NCI-H1930 (cell line): ENCODE measurements at regions not wholly inside any gene's neighbourhood (a gene's known extent, or its start where the extent isn't known, plus 50 kb on each side); places are given as distances from the start of the nearest gene placed in this dataset.

Experiments
- DNase-seq, 2 experiments: peaks; one replicate each; lab custom pipeline; 2025; lab: John Stamatoyannopoulos, UW

DNA sequence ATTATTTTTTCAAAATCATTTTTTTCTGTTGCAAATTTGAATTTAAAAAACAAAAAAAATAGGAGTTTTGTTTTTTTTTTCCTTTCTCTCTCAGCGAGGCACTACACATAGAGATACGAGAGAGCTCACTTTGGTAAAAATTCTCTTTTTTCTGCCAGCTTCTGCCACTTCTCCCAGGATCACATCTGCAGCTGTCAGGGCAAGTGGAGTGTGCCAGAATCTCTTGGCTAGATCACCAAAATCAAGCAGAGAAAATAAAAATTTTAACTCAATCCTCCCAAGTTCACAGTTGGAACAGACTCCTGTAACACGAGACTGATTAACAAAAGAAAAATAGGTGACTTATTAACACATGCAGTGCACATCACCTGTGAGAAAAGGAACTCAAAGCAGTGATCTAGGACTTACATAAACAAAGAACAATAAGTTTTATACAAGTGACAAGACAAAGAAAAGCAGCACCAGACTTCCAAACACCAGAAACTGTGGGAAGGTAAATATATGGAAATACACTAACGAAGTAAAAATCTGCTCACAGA is 213.2 kb upstream of the ZFP42 start:
- DNase-seq, result no peak

- DNase-seq, result no peak
These were observed 209.4 kb upstream of the ZFP42 start for GRCh38 chr4:187786190-187786589.

- no peak for DNase-seq
These were observed 206.5 kb upstream of the ZFP42 start for GRCh38 chr4:187789078-187789477.

GRCh38 chr4:187795737-187796136 is 199.8 kb upstream of the ZFP42 start:
- no peak for DNase-seq

DNA sequence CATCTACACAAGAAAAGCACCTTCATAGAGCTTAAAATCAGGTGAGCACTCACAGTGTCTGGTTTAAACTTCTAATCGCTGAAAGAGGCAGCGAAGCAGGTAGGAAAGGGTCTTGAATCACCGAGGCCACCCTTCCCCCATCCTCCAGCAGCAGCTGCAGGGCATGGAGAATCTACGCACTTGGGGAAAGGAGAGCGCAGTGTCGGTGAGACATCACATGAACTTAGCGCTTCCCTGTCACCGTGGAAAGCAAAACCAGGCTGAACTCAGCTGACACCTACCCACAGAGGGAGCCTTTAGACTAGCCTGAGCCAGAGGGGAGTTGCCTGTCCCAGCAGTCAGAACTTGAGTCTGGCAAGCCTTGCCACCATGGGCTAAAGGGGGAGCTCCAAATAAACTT is 197.2 kb upstream of the ZFP42 start:
- DNase-seq, result no peak

DNA sequence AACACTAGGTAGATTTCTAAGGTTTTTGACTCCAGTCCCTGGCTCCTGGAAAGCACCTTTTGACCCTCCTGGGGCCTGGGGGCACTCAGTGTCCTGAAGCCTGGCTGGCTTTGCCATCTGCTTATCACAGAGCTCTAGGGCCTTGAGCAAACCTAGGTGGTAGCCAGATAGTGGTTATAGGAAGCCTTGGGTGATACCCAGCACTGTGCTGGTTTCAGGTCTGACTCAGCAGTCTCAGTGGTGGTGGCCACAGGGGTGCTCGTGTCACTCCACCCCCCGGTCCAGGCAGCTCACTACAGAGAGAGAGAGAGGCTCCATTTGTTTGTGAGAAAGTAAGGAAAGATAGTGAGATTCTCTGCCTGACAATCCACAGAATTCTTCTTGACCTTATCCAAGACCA is 195.8 kb upstream of the ZFP42 start:
- DNase-seq, result no peak

GRCh38 chr4:187811591-187811990 is 184.0 kb upstream of the ZFP42 start:
- DNase-seq, result no peak

GRCh38 chr4:187814737-187815465 is 180.7 kb upstream of the ZFP42 start:
- no peak for DNase-seq

DNA sequence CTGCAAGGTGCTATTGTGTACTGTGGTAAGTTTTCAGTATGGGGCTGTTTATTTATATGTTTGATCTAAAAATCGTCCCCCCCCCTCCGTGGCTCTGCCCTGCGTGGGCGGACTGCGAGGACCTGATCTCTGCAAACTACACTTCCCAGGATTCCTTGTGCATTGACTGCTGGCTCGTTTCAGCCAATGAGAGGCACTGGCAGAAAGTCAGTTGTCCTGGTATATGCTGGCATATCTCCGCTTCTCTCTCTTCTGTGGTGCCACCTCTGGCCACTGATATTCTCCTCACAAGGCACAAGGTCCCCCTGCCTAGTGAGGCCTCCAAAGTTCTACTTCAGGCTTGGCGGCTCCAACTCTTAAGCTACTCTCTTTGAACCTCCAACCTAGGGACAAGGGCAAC is 168.8 kb upstream of the ZFP42 start:
- DNase-seq, result no peak

- DNase-seq, result no peak
These were observed 167.9 kb upstream of the ZFP42 start for GRCh38 chr4:187827631-187828030.

DNA sequence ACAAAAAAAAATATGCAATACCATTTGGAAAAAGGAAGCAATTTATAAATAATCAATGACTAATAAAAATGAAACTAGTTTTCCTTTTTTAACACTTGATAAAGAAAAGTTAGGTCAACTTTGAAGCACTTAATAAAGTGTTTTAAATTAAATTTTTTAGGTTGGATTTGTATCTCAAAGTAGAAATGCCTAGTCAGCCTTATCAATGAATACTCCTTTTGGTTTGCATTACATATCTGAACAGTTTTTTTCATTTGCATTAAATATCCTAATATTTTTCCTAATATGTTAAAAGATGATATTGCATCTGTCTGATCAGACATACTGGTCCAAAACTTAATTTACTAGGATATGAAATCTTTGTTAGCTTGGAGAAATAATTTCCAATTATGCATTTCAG is 155.8 kb upstream of the ZFP42 start:
- no peak for DNase-seq

DNA sequence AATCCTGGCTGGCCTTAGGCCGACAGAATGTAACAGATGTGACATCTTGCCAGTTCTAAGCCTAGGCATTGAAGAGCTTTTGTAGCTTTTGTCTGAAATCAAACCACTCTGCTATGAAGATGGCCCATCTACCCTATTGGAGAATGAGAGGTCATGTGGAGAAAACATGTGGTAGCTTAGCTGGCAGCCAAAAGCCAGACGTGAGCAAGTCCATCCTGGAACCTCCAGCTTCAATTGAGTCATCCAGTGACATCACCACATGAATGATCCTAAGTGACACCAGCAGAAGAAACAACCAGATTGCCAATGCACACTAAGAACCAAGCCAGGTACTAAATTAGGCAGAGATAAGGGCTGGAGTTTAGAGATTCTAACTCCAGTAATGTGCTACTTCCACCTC is 154.8 kb upstream of the ZFP42 start:
- no peak for DNase-seq

- no peak for DNase-seq
These were observed 145.9 kb upstream of the ZFP42 start for GRCh38 chr4:187849556-187850225.

DNA sequence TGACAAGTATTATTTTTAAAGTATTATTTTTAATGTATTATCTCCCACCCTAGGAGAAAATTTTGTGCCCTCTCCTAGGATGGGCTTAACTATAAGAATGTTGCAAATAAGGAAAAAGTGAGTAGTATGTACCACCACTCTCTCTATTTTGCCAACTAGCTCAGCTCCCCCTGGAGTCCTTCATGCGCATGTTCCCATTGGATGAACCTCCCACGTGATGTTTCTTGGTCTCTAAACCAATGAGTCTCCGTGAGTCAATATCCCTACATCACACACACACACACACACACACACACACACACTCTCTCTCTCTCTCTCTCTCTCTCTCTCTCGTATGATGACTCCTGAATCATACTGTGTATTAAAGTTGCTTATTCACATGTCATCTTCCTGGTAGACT is 129.7 kb upstream of the ZFP42 start:
- no peak for DNase-seq

DNA sequence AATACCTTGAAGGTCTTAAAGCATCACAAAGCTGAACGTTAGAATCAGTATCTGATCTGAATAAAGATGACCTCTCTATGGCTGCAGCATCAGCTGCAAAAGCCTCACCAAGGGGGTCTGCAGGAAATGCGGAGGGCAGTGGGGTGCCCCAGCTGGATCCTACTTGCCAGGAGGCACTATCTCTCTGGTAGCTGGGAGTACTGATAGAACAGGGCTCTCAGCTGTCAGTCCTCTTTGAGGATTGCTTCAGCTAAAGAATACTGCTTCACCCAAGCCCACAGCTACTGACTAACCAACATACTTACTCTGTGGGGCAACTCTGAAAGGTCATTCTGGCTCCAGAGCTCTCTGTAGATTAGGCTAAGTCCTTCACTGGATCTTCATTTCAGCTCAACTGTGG is 112.5 kb upstream of the ZFP42 start:
- no peak for DNase-seq

DNA sequence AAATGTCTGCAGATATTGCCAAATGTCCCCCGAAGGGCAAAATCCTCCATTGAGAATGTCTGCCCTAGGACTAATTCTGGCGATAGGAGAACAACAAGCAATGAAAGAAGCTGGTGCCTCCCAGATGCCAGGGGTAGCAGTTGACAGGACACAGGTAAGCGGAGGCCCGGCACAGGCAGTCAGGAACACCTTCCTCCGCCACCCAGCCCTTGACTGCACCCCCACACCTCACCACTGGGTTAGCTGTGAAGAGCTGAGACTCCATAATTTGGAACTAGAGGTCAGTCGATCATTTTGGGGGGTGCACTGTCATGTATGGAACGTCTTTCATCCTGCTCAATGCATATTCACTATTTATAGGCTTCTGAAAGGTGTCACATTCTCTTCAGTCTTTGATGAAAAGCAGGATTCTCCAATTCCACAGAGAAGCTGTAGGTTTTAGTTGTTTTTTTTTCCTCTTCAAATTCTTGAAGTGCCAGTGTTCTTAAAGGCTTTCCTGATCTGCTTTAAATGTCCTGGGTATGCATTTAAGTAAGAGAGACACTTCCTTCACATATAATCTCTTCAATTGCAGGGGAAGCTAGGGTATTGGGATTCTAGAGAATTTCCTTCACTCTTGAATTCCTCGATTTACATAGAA is 111.6 kb upstream of the ZFP42 start:
- DNase-seq, result no peak

- DNase-seq, result no peak
These were observed 107.7 kb upstream of the ZFP42 start for GRCh38 chr4:187887906-187888305.

DNA sequence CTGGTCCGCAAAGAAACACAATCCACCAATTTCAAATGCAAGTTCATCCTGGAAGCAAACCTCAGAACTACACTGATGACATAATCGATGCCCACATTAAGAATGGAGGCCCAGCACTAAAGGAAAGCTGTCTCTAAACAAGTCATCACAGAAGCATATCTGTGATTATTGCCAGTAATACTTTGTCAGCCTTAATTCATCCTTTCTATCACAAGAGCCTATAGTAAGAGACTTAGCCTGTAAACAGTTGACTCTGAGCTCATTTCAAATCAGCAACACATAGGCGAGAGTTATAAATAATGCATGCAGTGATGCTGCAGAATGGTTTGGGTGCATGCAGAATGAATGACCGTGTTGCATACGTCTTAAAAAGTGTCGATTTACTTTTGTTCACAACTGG is 105.9 kb upstream of the ZFP42 start:
- DNase-seq, result no peak

GRCh38 chr4:187893418-187893817 is 102.2 kb upstream of the ZFP42 start:
- DNase-seq, result no peak

- no peak for DNase-seq
These were observed 92.5 kb upstream of the ZFP42 start for GRCh38 chr4:187903106-187903505.

GRCh38 chr4:187903700-187904099 is 91.9 kb upstream of the ZFP42 start:
- no peak for DNase-seq

DNA sequence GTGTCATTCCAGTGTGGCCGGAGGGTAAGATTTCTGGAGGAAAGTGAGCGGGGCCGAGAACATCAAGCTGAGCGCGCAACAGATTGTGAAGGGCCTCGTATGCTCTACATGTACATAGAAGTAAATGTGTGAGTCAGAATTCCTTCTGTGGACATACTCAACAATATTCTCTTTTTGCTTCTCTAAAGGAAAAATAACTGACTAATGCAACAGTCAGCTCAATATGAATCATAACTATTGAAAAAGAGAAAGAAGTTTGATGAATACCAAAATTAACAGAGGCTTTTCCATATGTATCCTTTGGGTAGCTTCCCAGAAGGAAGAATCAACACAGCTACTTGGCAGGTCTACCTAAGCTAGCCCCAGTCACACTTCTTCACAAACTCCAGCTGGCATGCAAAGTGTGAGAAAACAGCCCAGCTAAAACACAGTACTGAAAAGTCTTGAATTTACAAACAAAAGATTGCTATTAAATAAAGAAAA is 87.5 kb upstream of the ZFP42 start:
- DNase-seq, result no peak

- DNase-seq, result no peak
These were observed 86.8 kb upstream of the ZFP42 start for GRCh38 chr4:187908731-187909130.
